ENCODE measurements at regions not wholly inside any gene's neighbourhood (a gene's known extent, or its start where the extent isn't known, plus 50 kb on each side); places are given as distances from the start of the nearest gene placed in this dataset.

DNA sequence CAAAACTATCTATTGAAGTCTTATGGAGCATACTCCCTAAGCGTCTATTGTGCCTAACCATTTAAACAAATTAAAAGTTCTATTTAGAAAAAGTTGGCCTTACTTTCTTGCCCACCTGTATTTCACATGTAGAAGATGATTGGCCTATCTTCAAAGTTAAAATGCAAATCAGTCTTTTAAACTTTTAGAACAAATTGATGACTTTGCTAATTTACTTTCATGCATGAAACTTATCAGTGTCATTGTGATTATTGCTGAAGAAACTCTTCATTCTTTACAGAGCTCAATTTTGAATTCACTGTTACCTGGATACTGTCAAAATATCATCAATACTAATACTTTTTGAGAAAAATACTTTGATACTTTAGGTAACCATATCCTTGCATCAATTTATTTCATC, 216.1 kb downstream of the COX7C start:
- TF ChIP-seq TCF12 (IDR thresholded peaks at IDR 0.05; ENCODE audit: low read depth) = no peak
- TF ChIP-seq, protein P1, sequence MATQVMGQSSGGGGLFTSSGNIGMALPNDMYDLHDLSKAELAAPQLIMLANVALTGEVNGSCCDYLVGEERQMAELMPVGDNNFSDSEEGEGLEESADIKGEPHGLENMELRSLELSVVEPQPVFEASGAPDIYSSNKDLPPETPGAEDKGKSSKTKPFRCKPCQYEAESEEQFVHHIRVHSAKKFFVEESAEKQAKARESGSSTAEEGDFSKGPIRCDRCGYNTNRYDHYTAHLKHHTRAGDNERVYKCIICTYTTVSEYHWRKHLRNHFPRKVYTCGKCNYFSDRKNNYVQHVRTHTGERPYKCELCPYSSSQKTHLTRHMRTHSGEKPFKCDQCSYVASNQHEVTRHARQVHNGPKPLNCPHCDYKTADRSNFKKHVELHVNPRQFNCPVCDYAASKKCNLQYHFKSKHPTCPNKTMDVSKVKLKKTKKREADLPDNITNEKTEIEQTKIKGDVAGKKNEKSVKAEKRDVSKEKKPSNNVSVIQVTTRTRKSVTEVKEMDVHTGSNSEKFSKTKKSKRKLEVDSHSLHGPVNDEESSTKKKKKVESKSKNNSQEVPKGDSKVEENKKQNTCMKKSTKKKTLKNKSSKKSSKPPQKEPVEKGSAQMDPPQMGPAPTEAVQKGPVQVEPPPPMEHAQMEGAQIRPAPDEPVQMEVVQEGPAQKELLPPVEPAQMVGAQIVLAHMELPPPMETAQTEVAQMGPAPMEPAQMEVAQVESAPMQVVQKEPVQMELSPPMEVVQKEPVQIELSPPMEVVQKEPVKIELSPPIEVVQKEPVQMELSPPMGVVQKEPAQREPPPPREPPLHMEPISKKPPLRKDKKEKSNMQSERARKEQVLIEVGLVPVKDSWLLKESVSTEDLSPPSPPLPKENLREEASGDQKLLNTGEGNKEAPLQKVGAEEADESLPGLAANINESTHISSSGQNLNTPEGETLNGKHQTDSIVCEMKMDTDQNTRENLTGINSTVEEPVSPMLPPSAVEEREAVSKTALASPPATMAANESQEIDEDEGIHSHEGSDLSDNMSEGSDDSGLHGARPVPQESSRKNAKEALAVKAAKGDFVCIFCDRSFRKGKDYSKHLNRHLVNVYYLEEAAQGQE (IDR thresholded peaks at IDR 0.05; ENCODE audit: low read depth) = no peak
- TF ChIP-seq, protein P2, sequence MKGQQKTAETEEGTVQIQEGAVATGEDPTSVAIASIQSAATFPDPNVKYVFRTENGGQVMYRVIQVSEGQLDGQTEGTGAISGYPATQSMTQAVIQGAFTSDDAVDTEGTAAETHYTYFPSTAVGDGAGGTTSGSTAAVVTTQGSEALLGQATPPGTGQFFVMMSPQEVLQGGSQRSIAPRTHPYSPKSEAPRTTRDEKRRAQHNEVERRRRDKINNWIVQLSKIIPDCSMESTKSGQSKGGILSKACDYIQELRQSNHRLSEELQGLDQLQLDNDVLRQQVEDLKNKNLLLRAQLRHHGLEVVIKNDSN (IDR thresholded peaks at IDR 0.05) = no peak
- TF ChIP-seq RAD21 (IDR thresholded peaks at IDR 0.05; ENCODE audit: low read depth) = no peak
- TF ChIP-seq FOXM1 (IDR thresholded peaks at IDR 0.05; ENCODE audit: borderline replicate concordance, low read depth) = no peak
- TF ChIP-seq EGR1 (IDR thresholded peaks at IDR 0.05) = no peak
- TF ChIP-seq NFIC (IDR thresholded peaks at IDR 0.05) = no peak
- TF ChIP-seq TAF1 (IDR thresholded peaks at IDR 0.05; ENCODE audit: low read depth) = no peak
- TF ChIP-seq ZBTB7A (IDR thresholded peaks at IDR 0.05; ENCODE audit: low read depth) = no peak
- no peak for TF ChIP-seq EP300 (IDR thresholded peaks at IDR 0.05; ENCODE audit: borderline replicate concordance)
- TF ChIP-seq, protein P3, sequence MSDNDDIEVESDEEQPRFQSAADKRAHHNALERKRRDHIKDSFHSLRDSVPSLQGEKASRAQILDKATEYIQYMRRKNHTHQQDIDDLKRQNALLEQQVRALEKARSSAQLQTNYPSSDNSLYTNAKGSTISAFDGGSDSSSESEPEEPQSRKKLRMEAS (IDR thresholded peaks at IDR 0.05) = no peak
- no peak for TF ChIP-seq CREB1 (IDR thresholded peaks at IDR 0.05; ENCODE audit: low read depth)
- TF ChIP-seq YY1 (IDR thresholded peaks at IDR 0.05; ENCODE audit: low read depth) = no peak
- no peak for TF ChIP-seq TEAD4 (IDR thresholded peaks at IDR 0.05)
- TF ChIP-seq CEBPB (IDR thresholded peaks at IDR 0.05) = no peak

- TF ChIP-seq CEBPB (IDR thresholded peaks at IDR 0.05) (no peak), YY1 (IDR thresholded peaks at IDR 0.05; ENCODE audit: low read depth) (no peak), CREB1 (IDR thresholded peaks at IDR 0.05; ENCODE audit: low read depth) (no peak), TCF12 (IDR thresholded peaks at IDR 0.05; ENCODE audit: low read depth) (no peak), RAD21 (IDR thresholded peaks at IDR 0.05; ENCODE audit: low read depth) (no peak), EGR1 (IDR thresholded peaks at IDR 0.05) (no peak), NFIC (IDR thresholded peaks at IDR 0.05) (no peak)
- TF ChIP-seq, protein P2 (IDR thresholded peaks at IDR 0.05) = no peak
Observed at GRCh38 chr5:86837610-86838009, 219.9 kb downstream of the COX7C start.

DNA sequence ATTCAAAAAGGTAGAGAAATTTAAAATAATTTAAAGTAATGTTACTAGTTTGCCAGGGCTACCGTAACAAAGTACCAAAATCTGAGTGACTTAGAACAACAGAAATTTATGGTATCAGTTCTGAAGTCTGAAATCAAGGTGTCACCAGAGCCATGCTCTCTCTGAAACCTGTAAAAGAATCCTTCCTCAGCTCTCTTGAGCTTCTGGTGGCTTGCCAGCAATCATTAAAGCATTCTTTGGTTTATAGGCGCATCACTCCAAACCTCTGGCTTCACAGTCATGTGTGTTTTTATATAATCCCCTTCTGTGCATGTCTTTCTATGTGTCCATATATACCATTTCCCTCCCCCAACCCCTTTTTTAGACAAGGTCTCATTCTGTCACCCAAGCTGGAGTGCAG, 220.3 kb downstream of the COX7C start:
- TF ChIP-seq, protein P2 (IDR thresholded peaks at IDR 0.05) = no peak

GRCh38 chr5:86841000-86841644, 223.4 kb downstream of the COX7C start:
- TF ChIP-seq NFIC (IDR thresholded peaks at IDR 0.05) (no peak), CREB1 (IDR thresholded peaks at IDR 0.05; ENCODE audit: low read depth) (no peak)
- TF ChIP-seq, protein P2 (IDR thresholded peaks at IDR 0.05) = no peak

- TF ChIP-seq TEAD4 (IDR thresholded peaks at IDR 0.05) (no peak), TCF12 (IDR thresholded peaks at IDR 0.05; ENCODE audit: low read depth) (no peak), ZBTB7A (IDR thresholded peaks at IDR 0.05; ENCODE audit: low read depth) (no peak), TAF1 (IDR thresholded peaks at IDR 0.05; ENCODE audit: low read depth) (no peak), YY1 (IDR thresholded peaks at IDR 0.05; ENCODE audit: low read depth) (no peak), CEBPB (IDR thresholded peaks at IDR 0.05) (no peak), CREB1 (IDR thresholded peaks at IDR 0.05; ENCODE audit: low read depth) (no peak)
- TF ChIP-seq, protein P3 (IDR thresholded peaks at IDR 0.05) = no peak
Observed at GRCh38 chr5:86858442-86858841, 240.7 kb downstream of the COX7C start.

DNA sequence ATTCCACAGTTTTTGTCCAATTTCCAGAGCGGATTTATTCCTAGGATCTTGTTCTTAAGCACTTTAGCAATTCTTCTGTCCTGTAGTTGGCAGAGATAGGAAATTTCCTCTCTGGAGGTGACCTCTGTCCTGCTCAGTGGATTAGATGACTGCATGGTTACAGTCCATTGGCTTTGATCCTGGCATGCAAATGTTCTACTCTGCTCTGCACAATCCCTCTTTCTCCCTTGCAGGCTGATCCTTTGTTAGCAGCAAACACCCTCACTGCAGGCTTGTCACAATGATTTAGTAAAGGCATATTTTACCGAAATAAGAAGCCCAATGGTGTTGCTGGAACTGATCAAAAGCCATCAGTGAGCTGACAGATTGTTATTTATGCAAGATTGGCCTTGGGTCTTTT, 243.8 kb downstream of the COX7C start:
- TF ChIP-seq TCF12 (IDR thresholded peaks at IDR 0.05; ENCODE audit: low read depth) (0 out of 2 replicates have a peak, but pooled peaks have one; percentile 27), CEBPB (IDR thresholded peaks at IDR 0.05) (no peak), NFIC (IDR thresholded peaks at IDR 0.05) (peak; percentile 56), TEAD4 (IDR thresholded peaks at IDR 0.05) (peak; percentile 30; the same call in 1 of the 2 replicates), CREB1 (IDR thresholded peaks at IDR 0.05; ENCODE audit: low read depth) (no peak), EP300 (IDR thresholded peaks at IDR 0.05; ENCODE audit: borderline replicate concordance) (peak; percentile 53; the same call in 1 of the 2 replicates)

- TF ChIP-seq TCF12 (IDR thresholded peaks at IDR 0.05; ENCODE audit: low read depth) = no peak
- no peak for TF ChIP-seq EGR1 (IDR thresholded peaks at IDR 0.05)
- no peak for TF ChIP-seq TAF1 (IDR thresholded peaks at IDR 0.05; ENCODE audit: low read depth)
- no peak for TF ChIP-seq ZBTB7A (IDR thresholded peaks at IDR 0.05; ENCODE audit: low read depth)
- no peak for TF ChIP-seq CREB1 (IDR thresholded peaks at IDR 0.05; ENCODE audit: low read depth)
- TF ChIP-seq TEAD4 (IDR thresholded peaks at IDR 0.05) = no peak
- TF ChIP-seq, protein P2 (IDR thresholded peaks at IDR 0.05) = no peak
- TF ChIP-seq, protein P1 (IDR thresholded peaks at IDR 0.05; ENCODE audit: low read depth) = no peak
- no peak for TF ChIP-seq NFIC (IDR thresholded peaks at IDR 0.05)
- TF ChIP-seq RAD21 (IDR thresholded peaks at IDR 0.05; ENCODE audit: low read depth) = no peak
- TF ChIP-seq YY1 (IDR thresholded peaks at IDR 0.05; ENCODE audit: low read depth) = no peak
- no peak for TF ChIP-seq EP300 (IDR thresholded peaks at IDR 0.05; ENCODE audit: borderline replicate concordance)
- TF ChIP-seq FOXM1 (IDR thresholded peaks at IDR 0.05; ENCODE audit: borderline replicate concordance, low read depth) = no peak
- no peak for TF ChIP-seq CEBPB (IDR thresholded peaks at IDR 0.05)
- TF ChIP-seq, protein P3 (IDR thresholded peaks at IDR 0.05) = no peak
Observed at GRCh38 chr5:86862093-86862492, 244.4 kb downstream of the COX7C start.
